Colonic mucosa (tissue), 4 donors: ENCODE measurements at regions not wholly inside any gene's neighbourhood (a gene's known extent, or its start where the extent isn't known, plus 50 kb on each side); places are given as distances from the start of the nearest gene placed in this dataset.

Source experiments
- DNase-seq: peaks from one replicate; pipeline ENCODE4 v3.0.0-alpha.2; 2020
- H3K27ac ChIP-seq: fragments of 200-600 bp; one replicate; pipeline ENCODE4 v1.8.0; 2021
- H3K27me3 ChIP-seq: fragments of 200-600 bp; one replicate; pipeline ENCODE4 v1.8.0; 2021
- H3K36me3 ChIP-seq: fragments of 200-600 bp; one replicate; pipeline ENCODE4 v1.8.0; 2021
- H3K4me1 ChIP-seq: fragments of 200-600 bp; one replicate; pipeline ENCODE4 v1.8.0; 2021; ENCODE audit warnings: mild to moderate bottlenecking
- H3K4me3 ChIP-seq: fragments of 200-600 bp; one replicate; pipeline ENCODE4 v1.8.0; 2021
- H3K9ac ChIP-seq, 2 donors: one replicate each; pipeline ENCODE4 v1.7.0; 2013; ENCODE audit warnings: control low read depth in 2 of 2, low read depth in 2 of 2, low read length in 2 of 2
- H3K9me3 ChIP-seq: fragments of 200-600 bp; one replicate; pipeline ENCODE4 v1.8.0; 2021
- intact Hi-C: fragments of 100-400 bp; cut with DNase I; formaldehyde crosslinking; loops from one replicate; pipeline ENCODE4 v1.14.1; 2022
- TF ChIP-seq, protein P1 (sequence below): fragments of 200-600 bp; IDR thresholded peaks from one replicate; pipeline ENCODE4 v1.8.0; 2022; ENCODE audit warnings: antibody characterized with exemption, mild to moderate bottlenecking
- donor health status: healthy.
- donor health status: DM: no; HTN: no; CAD: no.
- donor health status: DM: no; HTN: no; CAD: no.

DNA sequence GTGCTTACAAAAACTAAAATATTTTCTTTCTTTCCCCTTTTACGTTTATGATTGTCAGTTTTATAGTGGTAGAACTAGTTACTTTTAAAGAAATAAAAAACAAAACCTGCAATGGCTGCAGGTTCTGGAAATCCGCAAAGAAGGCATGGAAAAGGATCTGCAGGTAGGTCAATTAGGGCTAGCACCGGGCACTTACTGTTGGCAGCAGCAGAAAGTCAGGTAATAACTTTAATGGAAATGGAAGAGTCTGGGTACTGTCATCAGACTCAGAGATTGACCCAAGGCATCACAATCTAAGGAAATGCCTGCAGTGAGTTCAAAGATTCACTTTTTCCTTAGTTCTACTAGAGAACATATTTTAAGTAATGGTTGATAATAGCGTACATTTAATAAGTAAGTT lies 1136.3 kb upstream of the B3GALT2 start:
- intact Hi-C loops: no loop called here
- no peak for DNase-seq
- H3K27ac ChIP-seq: no peak overlapping the region
- no peak overlapping the region for H3K9ac ChIP-seq
- TF ChIP-seq, protein P1, sequence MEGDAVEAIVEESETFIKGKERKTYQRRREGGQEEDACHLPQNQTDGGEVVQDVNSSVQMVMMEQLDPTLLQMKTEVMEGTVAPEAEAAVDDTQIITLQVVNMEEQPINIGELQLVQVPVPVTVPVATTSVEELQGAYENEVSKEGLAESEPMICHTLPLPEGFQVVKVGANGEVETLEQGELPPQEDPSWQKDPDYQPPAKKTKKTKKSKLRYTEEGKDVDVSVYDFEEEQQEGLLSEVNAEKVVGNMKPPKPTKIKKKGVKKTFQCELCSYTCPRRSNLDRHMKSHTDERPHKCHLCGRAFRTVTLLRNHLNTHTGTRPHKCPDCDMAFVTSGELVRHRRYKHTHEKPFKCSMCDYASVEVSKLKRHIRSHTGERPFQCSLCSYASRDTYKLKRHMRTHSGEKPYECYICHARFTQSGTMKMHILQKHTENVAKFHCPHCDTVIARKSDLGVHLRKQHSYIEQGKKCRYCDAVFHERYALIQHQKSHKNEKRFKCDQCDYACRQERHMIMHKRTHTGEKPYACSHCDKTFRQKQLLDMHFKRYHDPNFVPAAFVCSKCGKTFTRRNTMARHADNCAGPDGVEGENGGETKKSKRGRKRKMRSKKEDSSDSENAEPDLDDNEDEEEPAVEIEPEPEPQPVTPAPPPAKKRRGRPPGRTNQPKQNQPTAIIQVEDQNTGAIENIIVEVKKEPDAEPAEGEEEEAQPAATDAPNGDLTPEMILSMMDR: no peak
- no peaks in the 10 kb centered on the region for H3K27me3 ChIP-seq
- no peaks in the 10 kb centered on the region for H3K36me3 ChIP-seq
- H3K9me3 ChIP-seq: no peaks in the 10 kb centered on the region
- H3K4me3 ChIP-seq: no peak overlapping the region
- H3K4me1 ChIP-seq: no peaks in the 10 kb centered on the region

DNA sequence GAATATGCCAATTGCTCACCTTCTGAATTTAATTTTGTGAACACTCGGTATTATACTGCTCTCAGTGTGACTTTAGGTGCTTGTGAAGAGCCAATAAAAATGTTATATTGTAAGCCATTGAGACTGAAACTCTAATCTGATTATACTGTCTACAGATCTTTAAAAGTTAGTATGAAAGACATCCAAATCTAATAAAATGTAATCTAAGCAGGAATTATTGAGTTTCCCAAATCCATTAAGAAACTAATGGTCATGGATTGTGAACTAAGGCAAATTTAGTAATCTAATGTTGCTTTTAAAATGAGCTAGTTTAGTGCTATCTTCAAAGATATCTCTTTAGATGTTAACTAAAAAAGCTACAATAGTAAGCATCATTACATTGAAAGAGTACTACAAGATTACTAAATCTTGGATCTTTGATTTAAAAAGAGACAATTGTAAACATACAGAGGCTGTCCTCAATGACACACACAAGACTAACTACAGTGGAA lies 1132.4 kb upstream of the B3GALT2 start:
- intact Hi-C loops: no loop called here
- no peaks in the 10 kb centered on the region for H3K4me1 ChIP-seq
- DNase-seq: no peak
- H3K36me3 ChIP-seq: no peaks in the 10 kb centered on the region
- H3K9me3 ChIP-seq: no peaks in the 10 kb centered on the region
- TF ChIP-seq, protein P1: no peak
- no peak overlapping the region for H3K27ac ChIP-seq
- no peaks in the 10 kb centered on the region for H3K27me3 ChIP-seq
- H3K9ac ChIP-seq: no peak overlapping the region
- no peak overlapping the region for H3K4me3 ChIP-seq

DNA sequence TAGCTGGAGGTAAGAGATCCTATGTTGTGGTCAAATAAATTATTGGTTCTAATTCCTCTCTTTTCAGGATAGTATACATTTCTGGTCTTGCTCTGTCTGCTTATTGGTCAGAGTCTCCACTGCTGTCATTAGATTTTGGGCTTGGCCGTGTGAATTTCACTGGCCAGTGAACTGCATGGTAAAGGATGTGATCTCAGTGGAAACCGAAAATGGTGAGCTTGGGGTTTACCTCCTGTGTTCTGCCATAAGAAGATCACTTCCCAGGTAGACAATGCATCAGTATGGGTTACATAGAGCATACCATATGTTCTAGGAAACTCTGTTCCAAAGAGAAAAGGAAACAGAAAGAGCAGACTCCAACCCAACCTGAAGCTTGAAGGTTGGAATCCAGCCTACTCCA lies 1123.3 kb upstream of the B3GALT2 start:
- Histone ChIP-seq H3K36me3 (no peaks in the 10 kb centered on the region), H3K27me3 (no peaks in the 10 kb centered on the region), H3K9ac (no peak overlapping the region), H3K27ac (no peak overlapping the region), H3K4me3 (no peak overlapping the region), H3K9me3 (no peaks in the 10 kb centered on the region), H3K4me1 (no peaks in the 10 kb centered on the region)
- TF ChIP-seq, protein P1: no peak
- DNase-seq: no peak
- intact Hi-C loops: no loop called here

DNA sequence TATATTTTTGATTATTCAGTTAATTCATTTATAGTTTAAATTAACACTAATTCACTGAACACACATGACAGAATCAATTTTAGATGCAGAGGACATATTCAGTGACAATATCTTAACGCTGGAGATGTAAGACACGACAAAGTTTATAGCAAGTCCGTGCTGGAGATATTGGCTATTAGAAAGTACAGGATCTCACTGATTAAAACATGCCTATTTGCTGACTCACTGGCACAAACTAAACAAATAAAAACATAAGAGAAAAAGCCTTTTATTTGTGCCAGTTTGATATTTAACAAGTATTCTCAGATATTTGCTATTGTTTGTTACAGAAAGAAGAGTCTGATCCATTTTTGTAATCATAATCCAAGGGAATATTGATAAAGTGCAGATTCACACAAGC lies 1122.9 kb upstream of the B3GALT2 start:
- H3K9ac ChIP-seq: no peak overlapping the region
- H3K36me3 ChIP-seq: no peaks in the 10 kb centered on the region
- no peak overlapping the region for H3K27ac ChIP-seq
- no peak for DNase-seq
- no peaks in the 10 kb centered on the region for H3K27me3 ChIP-seq
- H3K9me3 ChIP-seq: no peaks in the 10 kb centered on the region
- TF ChIP-seq, protein P1: no peak
- intact Hi-C loops: no loop called here
- H3K4me1 ChIP-seq: no peaks in the 10 kb centered on the region
- no peak overlapping the region for H3K4me3 ChIP-seq

DNA sequence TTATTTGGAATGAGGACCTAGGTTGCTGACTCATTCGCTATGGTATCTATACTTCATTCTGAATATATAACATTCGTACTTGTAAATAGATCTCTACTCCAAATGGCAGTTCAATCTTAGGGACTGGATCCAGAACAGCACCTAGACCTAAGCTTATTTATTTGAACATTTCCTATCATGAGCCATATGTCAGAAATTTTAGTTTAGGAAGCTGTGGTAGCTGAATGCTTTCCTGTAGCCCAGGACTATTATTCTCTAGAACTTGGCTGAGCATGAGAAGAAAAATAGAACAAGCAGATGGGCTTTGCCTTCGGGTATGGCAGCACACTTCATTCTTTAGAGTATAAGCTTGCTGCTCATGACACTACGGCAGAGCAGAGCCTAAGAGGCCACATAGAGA lies 1114.4 kb upstream of the B3GALT2 start:
- Histone ChIP-seq H3K4me1 (no peaks in the 10 kb centered on the region), H3K4me3 (no peak overlapping the region), H3K27me3 (no peaks in the 10 kb centered on the region), H3K27ac (no peak overlapping the region), H3K36me3 (no peaks in the 10 kb centered on the region), H3K9me3 (no peaks in the 10 kb centered on the region), H3K9ac (no peak overlapping the region)
- TF ChIP-seq, protein P1: no peak
- DNase-seq: no peak
- intact Hi-C loops: no loop called here

DNA sequence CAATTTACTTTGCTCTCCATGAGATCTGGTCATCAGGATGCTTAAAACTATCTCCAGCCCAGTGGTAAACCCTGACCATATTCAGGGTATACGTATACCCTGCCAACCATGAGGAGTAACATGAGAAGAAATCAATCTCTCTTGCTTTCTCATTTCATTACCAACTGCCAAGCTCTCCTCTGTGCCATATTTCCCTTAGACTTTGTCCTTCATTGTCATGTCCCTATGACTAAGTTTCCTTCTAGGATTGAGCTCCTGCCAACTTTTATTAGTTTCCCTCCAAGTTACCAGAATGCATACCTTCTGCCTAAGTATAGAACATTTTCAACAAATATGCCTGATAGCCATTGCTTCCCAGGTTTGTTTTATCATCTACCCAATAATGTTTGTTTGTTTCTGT lies 1113.9 kb upstream of the B3GALT2 start:
- H3K27ac ChIP-seq: no peak overlapping the region
- DNase-seq: no peak

More for the DNA sequence above, 1113.9 kb upstream of the B3GALT2 start:
- TF ChIP-seq, protein P1: no peak
- Histone ChIP-seq H3K27me3 (no peaks in the 10 kb centered on the region), H3K4me3 (no peak overlapping the region), H3K36me3 (no peaks in the 10 kb centered on the region), H3K4me1 (no peaks in the 10 kb centered on the region), H3K9me3 (no peaks in the 10 kb centered on the region), H3K9ac (no peak overlapping the region)
- intact Hi-C loops: no loop called here
